HG02678 (cell line): ENCODE measurements at regions not wholly inside any gene's neighbourhood (a gene's known extent, or its start where the extent isn't known, plus 50 kb on each side); places are given as distances from the start of the nearest gene placed in this dataset.
"Not testable (repeated sequence)": the region's sequence is repeated elsewhere in the genome, so short reads cannot be mapped to it uniquely, and the experiment has no call there.

ENCODE experiments used
- ATAC-seq: cut with Tn5 transposase; IDR thresholded peaks from one replicate; pipeline ENCODE4 v1.9.1; 2021; ENCODE audit warnings: mild to moderate bottlenecking, moderate library complexity; ENCODE audit not compliant: unreplicated experiment

DNA sequence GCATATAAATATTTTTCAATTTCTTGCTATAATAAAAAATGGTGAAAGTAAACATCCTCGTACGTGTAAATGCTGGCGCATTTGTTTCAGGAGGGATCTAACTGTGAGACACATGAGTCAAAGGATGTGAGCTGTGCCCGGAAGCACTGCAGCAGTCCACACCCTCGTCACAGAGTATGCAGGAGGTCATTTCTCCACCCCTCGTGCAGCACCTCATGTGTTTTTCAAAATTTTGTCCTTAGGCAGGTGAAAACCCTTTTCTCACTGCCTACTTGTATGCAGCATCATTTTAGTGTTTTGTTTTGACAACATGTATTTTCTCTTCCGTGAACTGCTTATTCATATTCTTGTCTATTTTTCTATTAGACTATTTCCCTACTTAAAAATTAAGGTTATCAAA lies 162.7 kb downstream of the AVL9 start:
- peak; percentile 30 for ATAC-seq

- ATAC-seq = not testable (repeated sequence)
Observed at GRCh38 chr7:32654549-32654948, 159.3 kb downstream of the AVL9 start.

- ATAC-seq = not testable (repeated sequence)
Observed at GRCh38 chr7:32650356-32650755, 155.1 kb downstream of the AVL9 start.

DNA sequence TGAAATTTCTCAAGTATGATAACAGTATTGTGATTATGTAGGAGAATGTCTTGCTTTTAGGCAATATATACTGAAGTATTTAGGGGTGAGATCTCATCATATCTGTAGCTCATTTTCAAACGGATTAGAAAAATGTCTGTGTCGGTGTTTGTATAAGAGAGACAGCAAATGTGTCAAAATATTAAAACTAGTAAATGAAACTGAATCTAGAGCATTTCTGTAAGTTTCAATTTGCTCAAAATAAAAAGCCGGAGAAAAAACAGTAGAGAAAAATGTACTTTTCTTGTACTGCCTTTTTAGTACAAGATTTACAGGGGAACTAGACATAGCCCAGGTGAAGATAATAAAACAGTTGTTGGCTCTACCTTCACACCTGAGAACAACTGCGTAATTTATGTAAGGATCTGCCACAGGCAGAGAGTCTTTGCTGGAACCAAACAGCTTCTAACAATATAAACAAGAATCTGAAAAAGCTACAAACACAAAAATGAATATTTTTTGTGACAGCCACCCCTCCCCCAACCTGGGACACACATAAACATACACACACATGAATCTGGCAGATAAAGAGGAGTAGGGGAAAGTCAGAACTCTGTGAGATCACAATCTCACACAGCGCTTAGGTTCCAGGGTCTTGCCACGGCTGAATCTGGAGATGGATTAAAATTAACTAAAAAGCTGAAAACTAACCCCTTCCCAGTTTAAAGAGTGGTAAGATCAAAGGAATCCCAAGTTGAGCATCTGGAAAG lies 153.3 kb downstream of the AVL9 start:
- ATAC-seq = no peak

DNA sequence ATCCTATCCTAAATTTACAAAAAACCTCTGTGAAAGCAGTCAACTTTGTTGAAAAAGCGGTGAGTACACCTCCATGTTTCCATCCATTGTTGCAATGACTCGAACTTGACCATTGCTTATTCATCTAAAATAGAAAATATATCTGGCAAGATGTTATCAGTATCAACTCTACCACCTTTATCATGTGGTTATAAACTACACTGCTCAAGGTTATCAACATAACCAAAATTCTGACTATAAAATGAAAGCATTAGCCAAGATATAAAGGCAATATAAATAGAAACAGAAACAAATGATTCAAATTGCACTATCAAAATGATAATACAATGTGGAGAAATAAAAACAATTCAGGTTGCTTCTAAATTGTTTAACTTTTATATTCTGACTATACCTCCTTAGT lies 150.0 kb downstream of the AVL9 start:
- not testable (repeated sequence) for ATAC-seq

GRCh38 chr7:32643194-32643593 lies 147.9 kb downstream of the AVL9 start:
- ATAC-seq = no peak

DNA sequence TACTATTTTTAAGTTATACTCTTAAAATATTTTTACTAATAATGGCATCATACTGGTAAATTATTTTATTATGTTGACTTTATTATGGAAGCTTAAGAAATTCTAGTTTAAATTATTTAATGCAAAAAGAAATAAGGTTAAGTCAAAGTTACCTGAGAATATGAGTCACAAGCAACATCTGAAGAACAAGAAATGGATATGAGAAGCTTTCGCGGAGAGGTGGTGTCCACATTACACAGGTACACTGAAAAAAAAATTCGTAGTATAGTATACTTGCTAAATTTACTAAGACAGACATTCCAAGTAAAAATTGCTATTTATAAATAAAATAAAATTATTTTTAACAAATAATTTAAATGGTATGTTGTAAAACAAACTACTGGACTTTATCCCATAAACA lies 143.8 kb downstream of the AVL9 start:
- ATAC-seq = no peak

DNA sequence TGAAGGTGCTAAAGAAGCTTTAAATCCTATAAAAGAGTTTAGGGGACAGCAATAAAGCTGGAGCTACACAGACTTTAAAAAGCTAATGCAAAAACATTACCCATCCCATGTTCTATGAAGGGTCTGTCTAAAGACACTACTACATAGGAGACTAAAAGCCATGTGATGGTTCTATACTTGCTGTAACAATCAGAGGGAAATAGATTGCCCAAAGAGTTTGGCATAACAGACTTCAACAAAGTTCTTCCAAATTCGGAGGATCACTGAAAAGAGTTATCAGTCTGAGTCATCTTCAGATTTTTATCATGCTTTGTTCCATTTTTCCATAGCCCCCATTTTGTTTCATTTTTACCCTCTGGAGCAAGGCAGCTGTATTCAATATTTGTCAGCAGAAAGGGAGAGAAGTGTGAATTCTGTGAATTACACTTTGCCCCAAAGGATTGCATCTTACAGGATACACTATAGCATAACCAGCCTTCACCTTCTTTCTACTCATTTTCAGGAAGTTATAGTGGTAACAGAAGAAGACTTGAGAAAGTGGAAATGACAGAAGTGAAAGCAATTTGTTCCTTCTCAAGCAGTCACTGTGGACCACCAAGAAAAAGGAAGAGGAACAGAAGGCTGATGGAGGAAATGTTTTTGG lies 143.3 kb downstream of the AVL9 start:
- peak; percentile 89 for ATAC-seq
